ENCODE measurements at regions not wholly inside any gene's neighbourhood (a gene's known extent, or its start where the extent isn't known, plus 50 kb on each side); places are given as distances from the start of the nearest gene placed in this dataset.

DNA sequence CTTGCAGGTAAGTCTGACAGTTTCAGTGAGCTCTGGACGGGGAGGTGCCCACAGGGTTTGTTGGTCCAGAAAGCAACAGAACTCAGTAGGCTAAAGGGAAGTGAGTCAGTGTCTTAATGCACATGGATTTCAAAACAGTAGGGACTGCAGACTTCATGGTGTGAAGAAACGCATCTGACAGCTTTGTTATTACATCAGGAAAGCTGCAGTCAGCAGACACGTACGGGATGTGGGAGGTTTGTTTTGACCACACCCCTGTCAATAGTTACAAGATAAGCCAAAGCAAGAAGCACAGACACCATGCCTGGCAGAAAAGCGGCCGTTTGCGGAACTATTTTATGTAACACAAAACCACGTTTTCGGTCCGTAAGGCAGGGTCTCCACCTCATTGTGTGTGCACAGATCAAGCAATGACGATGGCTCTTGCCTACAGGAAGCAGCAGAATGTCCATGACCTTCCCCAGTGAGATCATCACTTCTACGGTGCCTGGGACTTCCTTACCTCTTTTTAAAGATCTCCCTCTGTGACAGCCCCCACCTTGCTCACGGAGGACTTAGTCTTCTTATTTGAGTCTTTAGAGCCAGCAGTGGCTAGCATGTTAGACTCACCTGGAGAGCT lies 58.2 kb upstream of the FTH1 start (continued):
- TF ChIP-seq, protein P1, sequence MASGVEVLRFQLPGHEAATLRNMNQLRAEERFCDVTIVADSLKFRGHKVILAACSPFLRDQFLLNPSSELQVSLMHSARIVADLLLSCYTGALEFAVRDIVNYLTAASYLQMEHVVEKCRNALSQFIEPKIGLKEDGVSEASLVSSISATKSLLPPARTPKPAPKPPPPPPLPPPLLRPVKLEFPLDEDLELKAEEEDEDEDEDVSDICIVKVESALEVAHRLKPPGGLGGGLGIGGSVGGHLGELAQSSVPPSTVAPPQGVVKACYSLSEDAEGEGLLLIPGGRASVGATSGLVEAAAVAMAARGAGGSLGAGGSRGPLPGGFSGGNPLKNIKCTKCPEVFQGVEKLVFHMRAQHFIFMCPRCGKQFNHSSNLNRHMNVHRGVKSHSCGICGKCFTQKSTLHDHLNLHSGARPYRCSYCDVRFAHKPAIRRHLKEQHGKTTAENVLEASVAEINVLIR (CRISPR knock-in tag; IDR thresholded peaks at IDR 0.05), result peak; percentile 73
- TF ChIP-seq SAFB (IDR thresholded peaks at IDR 0.05; ENCODE audit: borderline replicate concordance, low read depth, low read length), result no peak
- no peak for TF ChIP-seq E2F3 (CRISPR knock-in tag; IDR thresholded peaks at IDR 0.05)
- TF ChIP-seq PHTF2 (CRISPR knock-in tag; IDR thresholded peaks at IDR 0.05), result no peak
- no peak for TF ChIP-seq POLR2AphosphoS2 (IDR thresholded peaks at IDR 0.05; ENCODE audit: low read length)
- no peak for TF ChIP-seq SIRT6 (IDR thresholded peaks at IDR 0.05; ENCODE audit: low read depth, low read length)
- no peak; the same call in 1 of the 2 replicates for TF ChIP-seq HSF4 (CRISPR knock-in tag; IDR thresholded peaks at IDR 0.05; ENCODE audit: borderline replicate concordance)
- no peak for TF ChIP-seq ZNF165 (CRISPR knock-in tag; IDR thresholded peaks at IDR 0.05; ENCODE audit: borderline replicate concordance)
- TF ChIP-seq, protein P2, sequence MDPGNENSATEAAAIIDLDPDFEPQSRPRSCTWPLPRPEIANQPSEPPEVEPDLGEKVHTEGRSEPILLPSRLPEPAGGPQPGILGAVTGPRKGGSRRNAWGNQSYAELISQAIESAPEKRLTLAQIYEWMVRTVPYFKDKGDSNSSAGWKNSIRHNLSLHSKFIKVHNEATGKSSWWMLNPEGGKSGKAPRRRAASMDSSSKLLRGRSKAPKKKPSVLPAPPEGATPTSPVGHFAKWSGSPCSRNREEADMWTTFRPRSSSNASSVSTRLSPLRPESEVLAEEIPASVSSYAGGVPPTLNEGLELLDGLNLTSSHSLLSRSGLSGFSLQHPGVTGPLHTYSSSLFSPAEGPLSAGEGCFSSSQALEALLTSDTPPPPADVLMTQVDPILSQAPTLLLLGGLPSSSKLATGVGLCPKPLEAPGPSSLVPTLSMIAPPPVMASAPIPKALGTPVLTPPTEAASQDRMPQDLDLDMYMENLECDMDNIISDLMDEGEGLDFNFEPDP (CRISPR knock-in tag; IDR thresholded peaks at IDR 0.05), result no peak
- no peak for TF ChIP-seq SRSF3 (IDR thresholded peaks at IDR 0.05; ENCODE audit: insufficient read depth, low read length)
- TF ChIP-seq, protein P3, sequence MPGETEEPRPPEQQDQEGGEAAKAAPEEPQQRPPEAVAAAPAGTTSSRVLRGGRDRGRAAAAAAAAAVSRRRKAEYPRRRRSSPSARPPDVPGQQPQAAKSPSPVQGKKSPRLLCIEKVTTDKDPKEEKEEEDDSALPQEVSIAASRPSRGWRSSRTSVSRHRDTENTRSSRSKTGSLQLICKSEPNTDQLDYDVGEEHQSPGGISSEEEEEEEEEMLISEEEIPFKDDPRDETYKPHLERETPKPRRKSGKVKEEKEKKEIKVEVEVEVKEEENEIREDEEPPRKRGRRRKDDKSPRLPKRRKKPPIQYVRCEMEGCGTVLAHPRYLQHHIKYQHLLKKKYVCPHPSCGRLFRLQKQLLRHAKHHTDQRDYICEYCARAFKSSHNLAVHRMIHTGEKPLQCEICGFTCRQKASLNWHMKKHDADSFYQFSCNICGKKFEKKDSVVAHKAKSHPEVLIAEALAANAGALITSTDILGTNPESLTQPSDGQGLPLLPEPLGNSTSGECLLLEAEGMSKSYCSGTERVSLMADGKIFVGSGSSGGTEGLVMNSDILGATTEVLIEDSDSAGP (CRISPR knock-in tag; IDR thresholded peaks at IDR 0.05), result no peak
- 0 out of 2 replicates have a peak, but pooled peaks have one; percentile 45 for TF ChIP-seq ZNF511 (CRISPR knock-in tag; IDR thresholded peaks at IDR 0.05)
- TF ChIP-seq, protein P4, sequence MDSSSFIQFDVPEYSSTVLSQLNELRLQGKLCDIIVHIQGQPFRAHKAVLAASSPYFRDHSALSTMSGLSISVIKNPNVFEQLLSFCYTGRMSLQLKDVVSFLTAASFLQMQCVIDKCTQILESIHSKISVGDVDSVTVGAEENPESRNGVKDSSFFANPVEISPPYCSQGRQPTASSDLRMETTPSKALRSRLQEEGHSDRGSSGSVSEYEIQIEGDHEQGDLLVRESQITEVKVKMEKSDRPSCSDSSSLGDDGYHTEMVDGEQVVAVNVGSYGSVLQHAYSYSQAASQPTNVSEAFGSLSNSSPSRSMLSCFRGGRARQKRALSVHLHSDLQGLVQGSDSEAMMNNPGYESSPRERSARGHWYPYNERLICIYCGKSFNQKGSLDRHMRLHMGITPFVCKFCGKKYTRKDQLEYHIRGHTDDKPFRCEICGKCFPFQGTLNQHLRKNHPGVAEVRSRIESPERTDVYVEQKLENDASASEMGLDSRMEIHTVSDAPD (CRISPR knock-in tag; IDR thresholded peaks at IDR 0.05), result no peak
- TF ChIP-seq HDAC1 (IDR thresholded peaks at IDR 0.05), result peak in 1 of 2 experiments; percentile 95; a peak in 2 of 4 replicates
- no peak for TF ChIP-seq RBM14 (IDR thresholded peaks at IDR 0.05; ENCODE audit: borderline replicate concordance, insufficient read depth, low read depth, low read length)
- TF ChIP-seq GTF2F1 (IDR thresholded peaks at IDR 0.05; ENCODE audit: low read depth, low read length), result no peak
- TF ChIP-seq SREBF2 (CRISPR knock-in tag; IDR thresholded peaks at IDR 0.05), result no peak
- TF ChIP-seq RB1 (IDR thresholded peaks at IDR 0.05; ENCODE audit: low read depth), result peak; percentile 30; the same call in 1 of the 2 replicates
- 0 out of 2 replicates have a peak, but pooled peaks have one; percentile 46 for TF ChIP-seq KAT7 (CRISPR knock-in tag; IDR thresholded peaks at IDR 0.05; ENCODE audit: borderline replicate concordance)
- no peak; the same call in 1 of the 2 replicates for TF ChIP-seq ZC3H11A (IDR thresholded peaks at IDR 0.05; ENCODE audit: low read depth, low read length)
- TF ChIP-seq DDX20 (tag; IDR thresholded peaks at IDR 0.05; ENCODE audit: low read depth), result no peak
- TF ChIP-seq RBM34 (IDR thresholded peaks at IDR 0.05; ENCODE audit: borderline replicate concordance, insufficient read depth, low read length), result no peak
- TF ChIP-seq ATF7 (IDR thresholded peaks at IDR 0.05), result peak; percentile 97
